ENCODE measurements at regions not wholly inside any gene's neighbourhood (a gene's known extent, or its start where the extent isn't known, plus 50 kb on each side); places are given as distances from the start of the nearest gene placed in this dataset.

GRCh38 chr4:12203945-12204344 is 775.3 kb upstream of the HS3ST1 start:
- 89% methylated on average over 4 of the region's 4 CpGs; no CpG with 5 or more reads in 1 of the 2 experiments for WGBS, 2 experiments (ENCODE audit: extremely low coverage in 1 of 2, insufficient coverage in 1 of 2, insufficient read length in 1 of 2, insufficient replicate concordance in 2 of 2, low coverage in 1 of 2, low lambda C conversion rate in 2 of 2, missing lambda C conversion rate in 1 of 2)
- Histone ChIP-seq H3K9ac (replicated peaks in 1 of 4; ENCODE audit: extremely low read depth in 1 of 4, low read depth in 3 of 4, low read length in 3 of 4) (no peak overlapping the region), H2BK15ac (ENCODE audit: low read length) (no peak overlapping the region)

More at GRCh38 chr4:12203945-12204344, 775.3 kb upstream of the HS3ST1 start:
- Histone ChIP-seq H3K4me3 (ENCODE audit: extremely low read depth in 1 of 4, insufficient read depth in 2 of 4, low read depth in 3 of 4, low read length in 4 of 4) (no peak overlapping the region), H3K18ac (ENCODE audit: extremely low read depth, low read length) (no peak overlapping the region), H2AFZ (ENCODE audit: low read length) (no peak overlapping the region), H3K4me2 (ENCODE audit: insufficient read depth in 1 of 2, low read depth in 2 of 2, low read length in 2 of 2) (no peak overlapping the region), H3K23me2 (ENCODE audit: low read depth, low read length) (no peaks in the 10 kb centered on the region), H3K9me3 (ENCODE audit: insufficient read depth in 2 of 2, low read depth in 1 of 2, low read length in 1 of 2) (no peaks in the 10 kb centered on the region), H2BK120ac (replicated peaks; ENCODE audit: low read depth, low read length) (no peak overlapping the region), H3K4me1 (replicated peaks in 1 of 4; ENCODE audit: control insufficient read depth in 3 of 4, insufficient read depth in 4 of 4, low read length in 3 of 4) (no peaks in the 10 kb centered on the region), H3K4ac (replicated peaks; ENCODE audit: insufficient read length, low read depth, low read length) (no peak overlapping the region), H4K8ac (ENCODE audit: extremely low read depth, insufficient read depth, low read length) (no peak overlapping the region), H3K56ac (replicated peaks; ENCODE audit: insufficient read length, low read depth, low read length) (no peak overlapping the region), H4K91ac (replicated peaks; ENCODE audit: insufficient read length, low read length) (no peak overlapping the region), H2AK5ac (ENCODE audit: low read depth, low read length) (no peak overlapping the region), H2BK12ac (ENCODE audit: low read depth, low read length) (no peak overlapping the region), H4K5ac (ENCODE audit: insufficient read length, low read depth, low read length) (no peak overlapping the region), H3K79me1 (ENCODE audit: low read depth, low read length) (no peaks in the 10 kb centered on the region), H3K27me3 (replicated peaks in 1 of 4; ENCODE audit: control insufficient read depth in 3 of 4, extremely low read depth in 1 of 4, insufficient read depth in 3 of 4, low read length in 3 of 4) (no peaks in the 10 kb centered on the region), H3K79me2 (ENCODE audit: control insufficient read depth in 1 of 2, insufficient read depth in 2 of 2, low read length in 2 of 2) (no peaks in the 10 kb centered on the region), H2BK5ac (ENCODE audit: low read depth, low read length) (no peak overlapping the region), H4K20me1 (replicated peaks in 1 of 2; ENCODE audit: control insufficient read depth in 1 of 2, insufficient read depth in 2 of 2, low read length in 2 of 2) (no peaks in the 10 kb centered on the region), H2BK20ac (ENCODE audit: low read length) (no peak overlapping the region), H3K23ac (ENCODE audit: insufficient read length) (no peak overlapping the region), H3K36me3 (ENCODE audit: control insufficient read depth in 2 of 4, insufficient read depth in 4 of 4, low read length in 3 of 4) (no peaks in the 10 kb centered on the region), H3K27ac (ENCODE audit: low read depth, low read length) (no peak overlapping the region), H3K14ac (ENCODE audit: insufficient read length) (no peak overlapping the region)
- ChIA-PET CTCF (ENCODE audit: partially characterized antibody) (no interaction called here), POLR2A (ENCODE audit: partially characterized antibody) (no interaction called here)
- TF ChIP-seq BRCA1 (IDR thresholded peaks at IDR 0.05; ENCODE audit: low read depth, low read length) (no peak), JUND (IDR thresholded peaks at IDR 0.05; ENCODE audit: low read length) (no peak), ATF2 (IDR thresholded peaks at IDR 0.05; ENCODE audit: low read length) (no peak), JUN (IDR thresholded peaks at IDR 0.05; ENCODE audit: low read depth, low read length) (no peak), GABPA (IDR thresholded peaks at IDR 0.05; ENCODE audit: borderline replicate concordance, insufficient read depth, low read length) (no peak), RBBP5 (IDR thresholded peaks at IDR 0.05; ENCODE audit: borderline replicate concordance, low read depth, low read length) (no peak), TAF7 (optimal IDR thresholded peaks at IDR 0.05; ENCODE audit: borderline replicate concordance, low read depth, low read length) (no peak), CBX5 (IDR thresholded peaks at IDR 0.05; ENCODE audit: low read depth, low read length) (no peak)
- TF ChIP-seq, protein P1, sequence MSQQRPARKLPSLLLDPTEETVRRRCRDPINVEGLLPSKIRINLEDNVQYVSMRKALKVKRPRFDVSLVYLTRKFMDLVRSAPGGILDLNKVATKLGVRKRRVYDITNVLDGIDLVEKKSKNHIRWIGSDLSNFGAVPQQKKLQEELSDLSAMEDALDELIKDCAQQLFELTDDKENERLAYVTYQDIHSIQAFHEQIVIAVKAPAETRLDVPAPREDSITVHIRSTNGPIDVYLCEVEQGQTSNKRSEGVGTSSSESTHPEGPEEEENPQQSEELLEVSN (IDR thresholded peaks at IDR 0.05), result no peak
- no peak for FAIRE-seq
- DNase-seq (ENCODE audit: low read depth in 1 of 2, low spot score in 2 of 2), result no peak
